ENCODE measurements at regions not wholly inside any gene's neighbourhood (a gene's known extent, or its start where the extent isn't known, plus 50 kb on each side); places are given as distances from the start of the nearest gene placed in this dataset.

GRCh38 chr13:99648066-99648665 is 146.9 kb downstream of the TM9SF2 start:
- H3K4me3 ChIP-seq (ENCODE audit: low read length), result no peak overlapping the region
- no peak overlapping the region for H3K27ac ChIP-seq (ENCODE audit: low read depth, low read length)
- H4K20me1 ChIP-seq (ENCODE audit: control insufficient read depth, insufficient read depth, low read depth, low read length), result no peaks in the 10 kb centered on the region
- TF ChIP-seq EZH2phosphoT487 (IDR thresholded peaks at IDR 0.05; ENCODE audit: borderline replicate concordance, low read length), result no peak
- TF ChIP-seq CTCF (IDR thresholded peaks at IDR 0.05; ENCODE audit: low read depth, low read length, poor library complexity, severe bottlenecking), result no peak
- H3K4me1 ChIP-seq (ENCODE audit: control insufficient read depth, low read length), result 0 out of 2 replicates have a peak, but pooled peaks cover 3% of the 10 kb centered on the region
- H3F3A ChIP-seq (ENCODE audit: control insufficient read depth, insufficient read depth), result no peaks in the 10 kb centered on the region
- H3K36me3 ChIP-seq (ENCODE audit: control insufficient read depth, low read length), result no peaks in the 10 kb centered on the region
- no peaks in the 10 kb centered on the region for H3K9me2 ChIP-seq (replicated peaks; ENCODE audit: control insufficient read depth, low read length)
- no peaks in the 10 kb centered on the region for H3K27me3 ChIP-seq (ENCODE audit: control insufficient read depth, low read length)
- H3K9me3 ChIP-seq (ENCODE audit: control insufficient read depth, insufficient read depth, low read length), result no peaks in the 10 kb centered on the region
- H3K79me2 ChIP-seq (ENCODE audit: control insufficient read depth, low read length), result no peaks in the 10 kb centered on the region
- no peak overlapping the region for H3K4me2 ChIP-seq (ENCODE audit: low read length)

- 0 out of 2 replicates have a peak, but pooled peaks cover 3% of the 10 kb centered on the region for H3K4me1 ChIP-seq (ENCODE audit: control insufficient read depth, low read length)
Observed at GRCh38 chr13:99647596-99647985, 146.3 kb downstream of the TM9SF2 start.

GRCh38 chr13:99646866-99647595 is 145.8 kb downstream of the TM9SF2 start:
- H3K4me3 ChIP-seq (ENCODE audit: low read length), result no peak overlapping the region
- H4K20me1 ChIP-seq (ENCODE audit: control insufficient read depth, insufficient read depth, low read depth, low read length), result no peaks in the 10 kb centered on the region
- no peaks in the 10 kb centered on the region for H3K27me3 ChIP-seq (ENCODE audit: control insufficient read depth, low read length)
- no peaks in the 10 kb centered on the region for H3K36me3 ChIP-seq (ENCODE audit: control insufficient read depth, low read length)
- H3K4me1 ChIP-seq (ENCODE audit: control insufficient read depth, low read length), result peaks cover 3% of the 10 kb centered on the region; the same call in 1 of the 2 replicates
- H3K9me3 ChIP-seq (ENCODE audit: control insufficient read depth, insufficient read depth, low read length), result no peaks in the 10 kb centered on the region
- TF ChIP-seq EZH2phosphoT487 (IDR thresholded peaks at IDR 0.05; ENCODE audit: borderline replicate concordance, low read length) (no peak), CTCF (IDR thresholded peaks at IDR 0.05; ENCODE audit: low read depth, low read length, poor library complexity, severe bottlenecking) (no peak)
- H3F3A ChIP-seq (ENCODE audit: control insufficient read depth, insufficient read depth), result no peaks in the 10 kb centered on the region
- no peak overlapping the region for H3K4me2 ChIP-seq (ENCODE audit: low read length)
- H3K79me2 ChIP-seq (ENCODE audit: control insufficient read depth, low read length), result no peaks in the 10 kb centered on the region
- no peaks in the 10 kb centered on the region for H3K9me2 ChIP-seq (replicated peaks; ENCODE audit: control insufficient read depth, low read length)
- H3K27ac ChIP-seq (ENCODE audit: low read depth, low read length), result no peak overlapping the region

More at GRCh38 chr13:99647596-99647985, 146.3 kb downstream of the TM9SF2 start:
- no peaks in the 10 kb centered on the region for H4K20me1 ChIP-seq (ENCODE audit: control insufficient read depth, insufficient read depth, low read depth, low read length)
- no peak overlapping the region for H3K4me2 ChIP-seq (ENCODE audit: low read length)
- no peaks in the 10 kb centered on the region for H3K9me2 ChIP-seq (replicated peaks; ENCODE audit: control insufficient read depth, low read length)
- H3K36me3 ChIP-seq (ENCODE audit: control insufficient read depth, low read length), result no peaks in the 10 kb centered on the region
- no peak overlapping the region for H3K4me3 ChIP-seq (ENCODE audit: low read length)
- H3K27ac ChIP-seq (ENCODE audit: low read depth, low read length), result no peak overlapping the region
- H3F3A ChIP-seq (ENCODE audit: control insufficient read depth, insufficient read depth), result no peaks in the 10 kb centered on the region
- no peaks in the 10 kb centered on the region for H3K9me3 ChIP-seq (ENCODE audit: control insufficient read depth, insufficient read depth, low read length)
- TF ChIP-seq EZH2phosphoT487 (IDR thresholded peaks at IDR 0.05; ENCODE audit: borderline replicate concordance, low read length) (no peak), CTCF (IDR thresholded peaks at IDR 0.05; ENCODE audit: low read depth, low read length, poor library complexity, severe bottlenecking) (no peak)
- H3K27me3 ChIP-seq (ENCODE audit: control insufficient read depth, low read length), result no peaks in the 10 kb centered on the region
- no peaks in the 10 kb centered on the region for H3K79me2 ChIP-seq (ENCODE audit: control insufficient read depth, low read length)
